ENCODE measurements at regions not wholly inside any gene's neighbourhood (a gene's known extent, or its start where the extent isn't known, plus 50 kb on each side); places are given as distances from the start of the nearest gene placed in this dataset.
"Not testable (repeated sequence)": the region's sequence is repeated elsewhere in the genome, so short reads cannot be mapped to it uniquely, and the experiment has no call there.

- no peak for FAIRE-seq
- Histone ChIP-seq H3K27ac (ENCODE audit: low read depth in 2 of 2, low read length in 2 of 2) (no peak overlapping the region), H3K27me3 (ENCODE audit: control insufficient read depth, insufficient read depth, low read length) (no peaks in the 10 kb centered on the region), H3K9me3 (ENCODE audit: control insufficient read depth in 2 of 3, insufficient read depth in 1 of 3, low read length in 3 of 3) (no peaks in the 10 kb centered on the region), H3K9ac (ENCODE audit: low read length in 3 of 3) (no peak overlapping the region), H3K36me3 (ENCODE audit: control insufficient read depth in 2 of 3, insufficient read depth in 3 of 3, low read length in 3 of 3) (no peaks in the 10 kb centered on the region), H3K4me3 (ENCODE audit: low read length in 3 of 3) (no peak overlapping the region), H3K4me1 (ENCODE audit: control insufficient read depth in 2 of 3, insufficient read depth in 2 of 3, low read depth in 1 of 3, low read length in 3 of 3) (no peaks in the 10 kb centered on the region)
- DNase-seq, result no peak
- no peak for TF ChIP-seq CTCF (IDR thresholded peaks at IDR 0.05; ENCODE audit: borderline replicate concordance, extremely low read depth, insufficient read depth)
- intact Hi-C loops (cut with DNase I), result no loop called here
These were observed 150.6 kb downstream of the TENT5A start for GRCh38 chr6:81601918-81602317.

- not testable (repeated sequence) for H3K4me3 ChIP-seq (ENCODE audit: low read length in 3 of 3)
These were observed 152.0 kb downstream of the TENT5A start for GRCh38 chr6:81600488-81600887.

GRCh38 chr6:81594501-81594900 lies 158.0 kb downstream of the TENT5A start:
- FAIRE-seq, result no peak
- H3K27me3 ChIP-seq (ENCODE audit: control insufficient read depth, insufficient read depth, low read length), result no peaks in the 10 kb centered on the region
- H3K9me3 ChIP-seq (ENCODE audit: control insufficient read depth in 2 of 3, insufficient read depth in 1 of 3, low read length in 3 of 3), result no peaks in the 10 kb centered on the region
- H3K9ac ChIP-seq (ENCODE audit: low read length in 3 of 3), result no peak overlapping the region
- intact Hi-C loops (cut with DNase I), result no loop called here
- no peak overlapping the region for H3K4me3 ChIP-seq (ENCODE audit: low read length in 3 of 3)
- H3K27ac ChIP-seq (ENCODE audit: low read depth in 2 of 2, low read length in 2 of 2), result no peak overlapping the region
- no peak for TF ChIP-seq CTCF (IDR thresholded peaks at IDR 0.05; ENCODE audit: borderline replicate concordance, extremely low read depth, insufficient read depth)
- no peaks in the 10 kb centered on the region for H3K36me3 ChIP-seq (ENCODE audit: control insufficient read depth in 2 of 3, insufficient read depth in 3 of 3, low read length in 3 of 3)
- H3K4me1 ChIP-seq (ENCODE audit: control insufficient read depth in 2 of 3, insufficient read depth in 2 of 3, low read depth in 1 of 3, low read length in 3 of 3), result no peaks in the 10 kb centered on the region
- DNase-seq, result no peak

More at GRCh38 chr6:81600488-81600887, 152.0 kb downstream of the TENT5A start:
- H3K9ac ChIP-seq (ENCODE audit: low read length in 3 of 3); DNase-seq; intact Hi-C loops (cut with DNase I); H3K4me1 ChIP-seq (ENCODE audit: control insufficient read depth in 2 of 3, insufficient read depth in 2 of 3, low read depth in 1 of 3, low read length in 3 of 3); FAIRE-seq; H3K36me3 ChIP-seq (ENCODE audit: control insufficient read depth in 2 of 3, insufficient read depth in 3 of 3, low read length in 3 of 3); H3K9me3 ChIP-seq (ENCODE audit: control insufficient read depth in 2 of 3, insufficient read depth in 1 of 3, low read length in 3 of 3); H3K27me3 ChIP-seq (ENCODE audit: control insufficient read depth, insufficient read depth, low read length); H3K27ac ChIP-seq (ENCODE audit: low read depth in 2 of 2, low read length in 2 of 2): not testable (repeated sequence)

GRCh38 chr6:81590314-81590691 lies 162.2 kb downstream of the TENT5A start:
- Histone ChIP-seq H3K27ac (ENCODE audit: low read depth in 2 of 2, low read length in 2 of 2) (no peak overlapping the region), H3K36me3 (ENCODE audit: control insufficient read depth in 2 of 3, insufficient read depth in 3 of 3, low read length in 3 of 3) (no peaks in the 10 kb centered on the region), H3K9ac (ENCODE audit: low read length in 3 of 3) (no peak overlapping the region), H3K27me3 (ENCODE audit: control insufficient read depth, insufficient read depth, low read length) (no peaks in the 10 kb centered on the region), H3K9me3 (ENCODE audit: control insufficient read depth in 2 of 3, insufficient read depth in 1 of 3, low read length in 3 of 3) (no peaks in the 10 kb centered on the region), H3K4me1 (ENCODE audit: control insufficient read depth in 2 of 3, insufficient read depth in 2 of 3, low read depth in 1 of 3, low read length in 3 of 3) (no peaks in the 10 kb centered on the region), H3K4me3 (ENCODE audit: low read length in 3 of 3) (no peak overlapping the region)
- DNase-seq (no peak), FAIRE-seq (no peak)
- TF ChIP-seq CTCF (IDR thresholded peaks at IDR 0.05; ENCODE audit: borderline replicate concordance, extremely low read depth, insufficient read depth), result no peak
- intact Hi-C loops (cut with DNase I), result no loop called here

Data from kidney (tissue), 13 donors.